Peyer's patch (tissue), 4 donors: ENCODE measurements at regions not wholly inside any gene's neighbourhood (a gene's known extent, or its start where the extent isn't known, plus 50 kb on each side); places are given as distances from the start of the nearest gene placed in this dataset.

Source experiments
- CTCF ChIP-seq, 6 experiments: fragments of 450-650 bp in 4 of 6; fragments of 200-600 bp in 2 of 6; sonication (generic) in 1 of 6; IDR thresholded peaks; one replicate each; pipeline ENCODE4 v1.5.1; 2017 to 2019; ENCODE audit warnings: antibody characterized with exemption in 6 of 6, mild to moderate bottlenecking in 3 of 6, moderate library complexity in 1 of 6
- POLR2A ChIP-seq, 2 donors: fragments of 450-650 bp; IDR thresholded peaks; one replicate each; pipeline ENCODE4 v1.5.1; 2017; ENCODE audit warnings: antibody characterized with exemption in 2 of 2, mild to moderate bottlenecking in 2 of 2, moderate library complexity in 2 of 2

GRCh38 chr14:26023967-26024366 is 573.9 kb downstream of the NOVA1 start:
- no peak for TF ChIP-seq POLR2A (IDR thresholded peaks at IDR 0.05)
- TF ChIP-seq CTCF (IDR thresholded peaks at IDR 0.05) = no peak
